ENCODE measurements at regions not wholly inside any gene's neighbourhood (a gene's known extent, or its start where the extent isn't known, plus 50 kb on each side); places are given as distances from the start of the nearest gene placed in this dataset.
"Not testable (repeated sequence)": the region's sequence is repeated elsewhere in the genome, so short reads cannot be mapped to it uniquely, and the experiment has no call there.

DNA sequence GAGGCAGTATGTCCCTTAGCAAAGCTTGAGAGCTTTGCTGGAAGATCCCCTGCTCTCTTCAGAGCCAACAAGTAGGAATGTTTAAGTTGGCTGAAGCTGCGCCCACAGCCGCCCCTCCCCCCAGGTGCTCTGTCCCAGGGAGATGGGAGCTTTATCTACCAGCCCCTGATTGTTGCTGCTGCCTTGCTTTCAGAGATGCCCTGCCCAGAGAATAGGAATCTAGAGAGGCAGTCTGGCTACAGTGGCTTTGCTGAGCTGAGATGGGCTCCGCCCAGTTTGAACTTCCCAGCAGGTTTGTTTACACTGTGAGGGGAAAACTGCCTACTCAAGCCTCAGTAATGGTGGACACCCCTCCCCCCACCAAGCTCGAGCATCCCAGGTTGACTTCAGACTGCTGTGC is 423.6 kb downstream of the KCTD16 start:
- H3K27ac ChIP-seq (ENCODE audit: low read length); ATAC-seq; intact Hi-C loops (cut with micrococcal nuclease; ENCODE audit: unreplicated experiment); H3K9me3 ChIP-seq (ENCODE audit: control insufficient read depth, insufficient read depth, low read depth, low read length); BruUV-seq (replicated peaks); H3K4me1 ChIP-seq (ENCODE audit: control insufficient read depth, insufficient read depth, low read length); DNase-seq (ENCODE audit: low read depth, low spot score); CTCF ChIA-PET; H3K27me3 ChIP-seq (ENCODE audit: control insufficient read depth, insufficient read depth, low read length); POLR2A ChIA-PET; in situ Hi-C loops (cut with HindIII; ENCODE audit: low pct_unique_long_range_greater_than_20kb, low sequenced_read_pairs); H3K4me3 ChIP-seq (ENCODE audit: low read depth in 2 of 2, low read length in 2 of 2); H3K36me3 ChIP-seq (ENCODE audit: control insufficient read depth, insufficient read depth, low read length): not testable (repeated sequence)

- no TSS peak for BruUV-seq (replicated peaks)
These were observed 415.0 kb downstream of the KCTD16 start for GRCh38 chr5:144585681-144586080.

More at GRCh38 chr5:144585681-144586080, 415.0 kb downstream of the KCTD16 start:
- POLR2A ChIA-PET = no interaction called here
- no peak overlapping the region for H3K4me3 ChIP-seq (ENCODE audit: low read depth in 2 of 2, low read length in 2 of 2)
- no peaks in the 10 kb centered on the region for H3K4me1 ChIP-seq (ENCODE audit: control insufficient read depth, insufficient read depth, low read length)
- intact Hi-C loops (cut with micrococcal nuclease; ENCODE audit: unreplicated experiment) (no loop called here), in situ Hi-C loops (cut with HindIII; ENCODE audit: low pct_unique_long_range_greater_than_20kb, low sequenced_read_pairs) (no loop called here)
- no peaks in the 10 kb centered on the region for H3K36me3 ChIP-seq (ENCODE audit: control insufficient read depth, insufficient read depth, low read length)
- H3K27me3 ChIP-seq (ENCODE audit: control insufficient read depth, insufficient read depth, low read length) = no peaks in the 10 kb centered on the region
- no peaks in the 10 kb centered on the region for H3K9me3 ChIP-seq (ENCODE audit: control insufficient read depth, insufficient read depth, low read depth, low read length)
- no peak for DNase-seq (ENCODE audit: low read depth, low spot score)
- CTCF ChIA-PET = no interaction called here
- no peak for ATAC-seq
- no peak for TF ChIP-seq TCF7L2 (IDR thresholded peaks at IDR 0.05; ENCODE audit: low read depth, low read length)
- TF ChIP-seq, protein P1, sequence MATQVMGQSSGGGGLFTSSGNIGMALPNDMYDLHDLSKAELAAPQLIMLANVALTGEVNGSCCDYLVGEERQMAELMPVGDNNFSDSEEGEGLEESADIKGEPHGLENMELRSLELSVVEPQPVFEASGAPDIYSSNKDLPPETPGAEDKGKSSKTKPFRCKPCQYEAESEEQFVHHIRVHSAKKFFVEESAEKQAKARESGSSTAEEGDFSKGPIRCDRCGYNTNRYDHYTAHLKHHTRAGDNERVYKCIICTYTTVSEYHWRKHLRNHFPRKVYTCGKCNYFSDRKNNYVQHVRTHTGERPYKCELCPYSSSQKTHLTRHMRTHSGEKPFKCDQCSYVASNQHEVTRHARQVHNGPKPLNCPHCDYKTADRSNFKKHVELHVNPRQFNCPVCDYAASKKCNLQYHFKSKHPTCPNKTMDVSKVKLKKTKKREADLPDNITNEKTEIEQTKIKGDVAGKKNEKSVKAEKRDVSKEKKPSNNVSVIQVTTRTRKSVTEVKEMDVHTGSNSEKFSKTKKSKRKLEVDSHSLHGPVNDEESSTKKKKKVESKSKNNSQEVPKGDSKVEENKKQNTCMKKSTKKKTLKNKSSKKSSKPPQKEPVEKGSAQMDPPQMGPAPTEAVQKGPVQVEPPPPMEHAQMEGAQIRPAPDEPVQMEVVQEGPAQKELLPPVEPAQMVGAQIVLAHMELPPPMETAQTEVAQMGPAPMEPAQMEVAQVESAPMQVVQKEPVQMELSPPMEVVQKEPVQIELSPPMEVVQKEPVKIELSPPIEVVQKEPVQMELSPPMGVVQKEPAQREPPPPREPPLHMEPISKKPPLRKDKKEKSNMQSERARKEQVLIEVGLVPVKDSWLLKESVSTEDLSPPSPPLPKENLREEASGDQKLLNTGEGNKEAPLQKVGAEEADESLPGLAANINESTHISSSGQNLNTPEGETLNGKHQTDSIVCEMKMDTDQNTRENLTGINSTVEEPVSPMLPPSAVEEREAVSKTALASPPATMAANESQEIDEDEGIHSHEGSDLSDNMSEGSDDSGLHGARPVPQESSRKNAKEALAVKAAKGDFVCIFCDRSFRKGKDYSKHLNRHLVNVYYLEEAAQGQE (IDR thresholded peaks at IDR 0.05; ENCODE audit: insufficient read depth in 1 of 2, low read depth in 2 of 2, low read length in 1 of 2) = no peak
- no peak for TF ChIP-seq SIN3A (IDR thresholded peaks at IDR 0.05; ENCODE audit: borderline replicate concordance, insufficient read depth, low read depth, low read length)
- TF ChIP-seq CTCF (IDR thresholded peaks at IDR 0.05) = no peak
- no peak for TF ChIP-seq POLR2AphosphoS5 (IDR thresholded peaks at IDR 0.05; ENCODE audit: low read depth, low read length)
- no peak overlapping the region for H3K27ac ChIP-seq (ENCODE audit: low read length)
